H1 (cell line): ENCODE measurements at regions not wholly inside any gene's neighbourhood (a gene's known extent, or its start where the extent isn't known, plus 50 kb on each side); places are given as distances from the start of the nearest gene placed in this dataset.

Source experiments
- E2F6 ChIP-seq: IDR thresholded peaks from 2 replicates; pipeline ENCODE4 v1.6.1; 2012; ENCODE audit warnings: inconsistent platforms
- EZH2 ChIP-seq: fragments of 200-600 bp; sonication (generic); IDR thresholded peaks from 2 replicates; pipeline ENCODE4 v1.7.1; 2012; ENCODE audit warnings: low read depth, mild to moderate bottlenecking, moderate library complexity, low read length, inconsistent platforms; ENCODE audit not compliant: severe bottlenecking
- HDAC2 ChIP-seq, 2 experiments: fragments of 300-600 bp in 1 of 2; sonication (generic) in 1 of 2; IDR thresholded peaks; 2 replicates each; pipeline ENCODE4 v1.6.1; 2011 to 2012; ENCODE audit warnings: low read depth in 2 of 2, low read length in 2 of 2, mild to moderate bottlenecking in 2 of 2, moderate library complexity in 2 of 2, borderline replicate concordance in 1 of 2, inconsistent platforms in 1 of 2
- JUN ChIP-seq: IDR thresholded peaks from 2 replicates; pipeline ENCODE4 v1.6.1; 2011; ENCODE audit warnings: low read depth, mild to moderate bottlenecking, improper control_type of control experiment, low read length
- KDM1A ChIP-seq: fragments of 200-600, 300-600 bp; sonication (generic); IDR thresholded peaks from 2 replicates; pipeline ENCODE4 v1.7.1; 2016; ENCODE audit warnings: mild to moderate bottlenecking, low read length, borderline replicate concordance
- ZNF274 ChIP-seq: IDR thresholded peaks from 2 replicates; pipeline ENCODE4 v1.7.0; 2012; ENCODE audit warnings: low read length, borderline replicate concordance; ENCODE audit errors: extremely low read depth
- TF ChIP-seq, protein P1 (sequence below), 3 experiments: IDR thresholded peaks; 1 replicate in 2 of 3; 2 replicates in 1 of 3; pipeline versions ENCODE4 v1.5.1 to v1.6.1; 2011; ENCODE audit warnings: low read length in 3 of 3, mild to moderate bottlenecking in 3 of 3, inconsistent platforms in 2 of 3, low read depth in 1 of 3, moderate library complexity in 1 of 3; ENCODE audit not compliant: insufficient read depth in 1 of 3; ENCODE audit errors: control extremely low read depth in 1 of 3
- TF ChIP-seq, protein P2 (sequence below): IDR thresholded peaks from 2 replicates; pipeline ENCODE4 v1.6.1; 2011; ENCODE audit warnings: low read depth, mild to moderate bottlenecking, low read length; ENCODE audit not compliant: insufficient read depth

GRCh38 chr19:40933025-40933424 is 51.0 kb upstream of the CYP2A7 start:
- TF ChIP-seq, protein P1, sequence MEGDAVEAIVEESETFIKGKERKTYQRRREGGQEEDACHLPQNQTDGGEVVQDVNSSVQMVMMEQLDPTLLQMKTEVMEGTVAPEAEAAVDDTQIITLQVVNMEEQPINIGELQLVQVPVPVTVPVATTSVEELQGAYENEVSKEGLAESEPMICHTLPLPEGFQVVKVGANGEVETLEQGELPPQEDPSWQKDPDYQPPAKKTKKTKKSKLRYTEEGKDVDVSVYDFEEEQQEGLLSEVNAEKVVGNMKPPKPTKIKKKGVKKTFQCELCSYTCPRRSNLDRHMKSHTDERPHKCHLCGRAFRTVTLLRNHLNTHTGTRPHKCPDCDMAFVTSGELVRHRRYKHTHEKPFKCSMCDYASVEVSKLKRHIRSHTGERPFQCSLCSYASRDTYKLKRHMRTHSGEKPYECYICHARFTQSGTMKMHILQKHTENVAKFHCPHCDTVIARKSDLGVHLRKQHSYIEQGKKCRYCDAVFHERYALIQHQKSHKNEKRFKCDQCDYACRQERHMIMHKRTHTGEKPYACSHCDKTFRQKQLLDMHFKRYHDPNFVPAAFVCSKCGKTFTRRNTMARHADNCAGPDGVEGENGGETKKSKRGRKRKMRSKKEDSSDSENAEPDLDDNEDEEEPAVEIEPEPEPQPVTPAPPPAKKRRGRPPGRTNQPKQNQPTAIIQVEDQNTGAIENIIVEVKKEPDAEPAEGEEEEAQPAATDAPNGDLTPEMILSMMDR (IDR thresholded peaks at IDR 0.05; ENCODE audit: control extremely low read depth in 1 of 3, insufficient read depth in 1 of 3, low read depth in 1 of 3, low read length in 3 of 3): peak; percentile 43 to 69 (median 62); a peak in 3 of 4 replicates
- TF ChIP-seq KDM1A (no peak), ZNF274 (no peak), HDAC2 (IDR thresholded peaks at IDR 0.05; ENCODE audit: borderline replicate concordance in 1 of 2, low read depth in 2 of 2, low read length in 2 of 2) (no peak), JUN (no peak), EZH2 (no peak), E2F6 (no peak)
- TF ChIP-seq, protein P2, sequence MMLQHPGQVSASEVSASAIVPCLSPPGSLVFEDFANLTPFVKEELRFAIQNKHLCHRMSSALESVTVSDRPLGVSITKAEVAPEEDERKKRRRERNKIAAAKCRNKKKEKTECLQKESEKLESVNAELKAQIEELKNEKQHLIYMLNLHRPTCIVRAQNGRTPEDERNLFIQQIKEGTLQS: no peak
